NCI-H2171 treated with DMSO at 0.1 percent for 48 hours (cell line): ENCODE measurements at regions not wholly inside any gene's neighbourhood (a gene's known extent, or its start where the extent isn't known, plus 50 kb on each side); places are given as distances from the start of the nearest gene placed in this dataset.
"Not testable (repeated sequence)": the region's sequence is repeated elsewhere in the genome, so short reads cannot be mapped to it uniquely, and the experiment has no call there.

Experiments used
- DNase-seq: peaks from one replicate; lab custom pipeline; 2025; lab: John Stamatoyannopoulos, UW

GRCh38 chr1:60274422-60275290 is 201.1 kb upstream of the C1orf87 start:
- no peak for DNase-seq

- no peak for DNase-seq
Observed at GRCh38 chr1:60273185-60273584, 199.6 kb upstream of the C1orf87 start.

- no peak for DNase-seq
Observed at GRCh38 chr1:60271041-60271440, 197.5 kb upstream of the C1orf87 start.

- DNase-seq: no peak
Observed at GRCh38 chr1:60268451-60268850, 194.9 kb upstream of the C1orf87 start.

- DNase-seq: no peak
Observed at GRCh38 chr1:60265560-60266535, 192.3 kb upstream of the C1orf87 start.

- DNase-seq: no peak
Observed at GRCh38 chr1:60262701-60263100, 189.1 kb upstream of the C1orf87 start.

GRCh38 chr1:60257531-60257930 is 184.0 kb upstream of the C1orf87 start:
- DNase-seq: no peak

GRCh38 chr1:60255565-60255964 is 182.0 kb upstream of the C1orf87 start:
- no peak for DNase-seq

GRCh38 chr1:60251426-60251825 is 177.9 kb upstream of the C1orf87 start:
- no peak for DNase-seq

- DNase-seq: not testable (repeated sequence)
Observed at GRCh38 chr1:60247467-60247866, 173.9 kb upstream of the C1orf87 start.

GRCh38 chr1:60245324-60245723 is 171.8 kb upstream of the C1orf87 start:
- no peak for DNase-seq

GRCh38 chr1:60244906-60245305 is 171.3 kb upstream of the C1orf87 start:
- DNase-seq: no peak

- DNase-seq: no peak
Observed at GRCh38 chr1:60235275-60235674, 161.7 kb upstream of the C1orf87 start.

GRCh38 chr1:60234776-60235175 is 161.2 kb upstream of the C1orf87 start:
- peak; percentile 48 for DNase-seq

GRCh38 chr1:60229821-60230220 is 156.3 kb upstream of the C1orf87 start:
- DNase-seq: peak; percentile 68

GRCh38 chr1:60228041-60228491 is 154.5 kb upstream of the C1orf87 start:
- no peak for DNase-seq

- DNase-seq: no peak
Observed at GRCh38 chr1:60227601-60228000, 154.0 kb upstream of the C1orf87 start.

GRCh38 chr1:60225486-60225885 is 151.9 kb upstream of the C1orf87 start:
- no peak for DNase-seq

GRCh38 chr1:60224523-60224922 is 151.0 kb upstream of the C1orf87 start:
- DNase-seq: no peak

- DNase-seq: peak; percentile 95
Observed at GRCh38 chr1:60223158-60223557, 149.6 kb upstream of the C1orf87 start.

GRCh38 chr1:60222360-60223115 is 149.0 kb upstream of the C1orf87 start:
- DNase-seq: peak; percentile 77

- DNase-seq: no peak
Observed at GRCh38 chr1:60213253-60213652, 139.7 kb upstream of the C1orf87 start.
